SK-N-SH (cell line): ENCODE measurements at regions not wholly inside any gene's neighbourhood (a gene's known extent, or its start where the extent isn't known, plus 50 kb on each side); places are given as distances from the start of the nearest gene placed in this dataset.

Experiments
- CTCF ChIA-PET: fragments of 300-600, 350-600 bp; formaldehyde crosslinking; extraction: SDS; loops from one replicate; lab custom pipeline; 2021; lab: Yijun Ruan, JAX
- POLR2A ChIA-PET: fragments of 350-600 bp; sonication (Branson Sonifier 250); formaldehyde crosslinking; extraction: SDS; loops from one replicate; lab custom pipeline; 2020; ENCODE audit warnings: antibody characterized with exemption, inconsistent platforms; lab: Yijun Ruan, JAX
- DNase-seq: peaks from one replicate; pipeline ENCODE4 v3.0.0; 2012
- H2AFZ ChIP-seq: fragments of 200-600 bp; sonication (generic); 2 replicates; pipeline ENCODE4 v1.8.1; 2016; ENCODE audit warnings: antibody characterized with exemption, mild to moderate bottlenecking, low read depth
- H3F3A ChIP-seq: fragments of 200-600 bp; sonication (generic); replicated peaks from 2 replicates; pipeline ENCODE3; 2016; ENCODE audit warnings: antibody characterized with exemption, mild to moderate bottlenecking; ENCODE audit not compliant: insufficient read depth
- H3K27ac ChIP-seq, 2 experiments: fragments of 200-500 bp in 1 of 2; fragments of 200-600 bp in 1 of 2; sonication (Bioruptor generic) in 1 of 2; sonication (generic), shearing (Covaris generic) in 1 of 2; 2 replicates each; pipeline versions ENCODE4 v1.5.1 to v1.6.1; 2014 to 2016; ENCODE audit warnings: low read depth in 2 of 2, inconsistent platforms in 1 of 2, low read length in 1 of 2, mild to moderate bottlenecking in 1 of 2, mixed read lengths in 1 of 2
- H3K27me3 ChIP-seq: fragments of 200-600 bp; sonication (generic), shearing (Covaris generic); 2 replicates; pipeline ENCODE4 v1.6.1; 2016; ENCODE audit warnings: mixed run types; ENCODE audit not compliant: insufficient read depth
- H3K36me3 ChIP-seq, 2 experiments: fragments of 200-500 bp in 1 of 2; fragments of 200-600 bp in 1 of 2; sonication (Bioruptor generic) in 1 of 2; sonication (generic) in 1 of 2; replicated peaks in 1 of 2; 2 replicates each; pipeline versions ENCODE3 to v1.5.1; 2014 to 2016; ENCODE audit warnings: low read length in 1 of 2, mild to moderate bottlenecking in 1 of 2; ENCODE audit not compliant: insufficient read depth in 2 of 2, control insufficient read depth in 1 of 2
- H3K4me1 ChIP-seq, 2 experiments: fragments of 200-500 bp in 1 of 2; fragments of 200-600 bp in 1 of 2; sonication (Bioruptor generic) in 1 of 2; sonication (generic), shearing (Covaris generic) in 1 of 2; 2 replicates each; pipeline versions ENCODE4 v1.5.1 to v1.6.1; 2014 to 2016; ENCODE audit warnings: low read depth in 1 of 2, low read length in 1 of 2, mixed run types in 1 of 2; ENCODE audit not compliant: insufficient read depth in 2 of 2, control insufficient read depth in 1 of 2
- H3K4me2 ChIP-seq: fragments of 200-600 bp; sonication (generic), shearing (Covaris generic); 2 replicates; pipeline ENCODE4 v1.6.1; 2017; ENCODE audit warnings: mixed run types
- H3K4me3 ChIP-seq, 2 experiments: fragments of 200-500 bp in 1 of 2; fragments of 200-600 bp in 1 of 2; sonication (Bioruptor generic) in 1 of 2; sonication (generic), shearing (Covaris generic) in 1 of 2; 2 replicates each; pipeline versions ENCODE4 v1.5.1 to v1.8.1; 2014 to 2016; ENCODE audit warnings: low read depth in 2 of 2, inconsistent platforms in 1 of 2, low read length in 1 of 2, mild to moderate bottlenecking in 1 of 2, mixed read lengths in 1 of 2, moderate library complexity in 1 of 2
- H3K79me2 ChIP-seq: fragments of 200-600 bp; sonication (generic); 2 replicates; pipeline ENCODE4 v1.8.1; 2017; ENCODE audit warnings: mild to moderate bottlenecking; ENCODE audit not compliant: insufficient read depth
- H3K9ac ChIP-seq: fragments of 200-600 bp; sonication (generic); 2 replicates; pipeline ENCODE4 v1.6.1; 2017; ENCODE audit warnings: mixed run types
- H3K9me2 ChIP-seq: fragments of 200-600 bp; sonication (generic); 2 replicates; pipeline ENCODE4 v1.6.1; 2017; ENCODE audit warnings: mixed run types
- H3K9me3 ChIP-seq: fragments of 200-600 bp; sonication (generic); 2 replicates; pipeline ENCODE4 v1.6.1; 2017; ENCODE audit warnings: mixed run types, mild to moderate bottlenecking, moderate library complexity
- H4K20me1 ChIP-seq: fragments of 200-600 bp; sonication (generic); 2 replicates; pipeline ENCODE4 v1.6.1; 2017; ENCODE audit warnings: mild to moderate bottlenecking, mixed run types; ENCODE audit not compliant: insufficient read depth
- ELF1 ChIP-seq: IDR thresholded peaks from 2 replicates; pipeline ENCODE4 v1.4.0; 2012
- FOSL2 ChIP-seq: IDR thresholded peaks from 2 replicates; pipeline ENCODE4 v1.4.0; 2012; ENCODE audit warnings: low read depth, mild to moderate bottlenecking, moderate library complexity, borderline replicate concordance
- FOXM1 ChIP-seq: IDR thresholded peaks from 2 replicates; pipeline ENCODE4 v1.4.0; 2012; ENCODE audit warnings: low read depth, mild to moderate bottlenecking
- GABPA ChIP-seq: IDR thresholded peaks from 2 replicates; pipeline ENCODE4 v1.4.0; 2012; ENCODE audit warnings: low read depth, mild to moderate bottlenecking
- JUND ChIP-seq: IDR thresholded peaks from 2 replicates; pipeline ENCODE4 v1.4.0; 2012
- MXI1 ChIP-seq: IDR thresholded peaks from 2 replicates; pipeline ENCODE4 v1.6.1; 2012; ENCODE audit warnings: mild to moderate bottlenecking, low read depth, low read length, improper control_type of control experiment
- NFIC ChIP-seq: IDR thresholded peaks from 2 replicates; pipeline ENCODE4 v1.4.0; 2012; ENCODE audit warnings: borderline replicate concordance
- POLR2AphosphoS5 ChIP-seq: IDR thresholded peaks from 2 replicates; pipeline ENCODE4 v1.6.1; 2012; ENCODE audit warnings: low read depth, low read length
- RAD21 ChIP-seq: IDR thresholded peaks from 2 replicates; pipeline ENCODE4 v1.6.1; 2012; ENCODE audit warnings: mild to moderate bottlenecking, low read length
- RFX5 ChIP-seq: IDR thresholded peaks from 2 replicates; pipeline ENCODE4 v1.6.1; 2012; ENCODE audit warnings: mild to moderate bottlenecking, improper control_type of control experiment, low read length
- RXRA ChIP-seq: IDR thresholded peaks from 2 replicates; pipeline ENCODE4 v1.4.0; 2012; ENCODE audit warnings: low read depth, mild to moderate bottlenecking, borderline replicate concordance
- SIN3A ChIP-seq: IDR thresholded peaks from 2 replicates; pipeline ENCODE4 v1.6.1; 2012; ENCODE audit warnings: low read depth, mild to moderate bottlenecking, low read length, moderate library complexity, borderline replicate concordance
- SMC3 ChIP-seq: IDR thresholded peaks from 2 replicates; pipeline ENCODE4 v1.6.1; 2012; ENCODE audit warnings: low read depth, low read length, improper control_type of control experiment
- TAF1 ChIP-seq: IDR thresholded peaks from 2 replicates; pipeline ENCODE4 v1.6.1; 2012; ENCODE audit warnings: low read depth, mild to moderate bottlenecking, low read length, moderate library complexity, borderline replicate concordance
- TCF12 ChIP-seq: IDR thresholded peaks from 2 replicates; pipeline ENCODE4 v1.4.0; 2012
- WGBS: methylation state at CpG from one replicate; pipeline ENCODE4 v1.1.6; 2017; ENCODE audit warnings: low lambda C conversion rate; 5-methylcytosine and 5-hydroxymethylcytosine counted together
- TF ChIP-seq, protein P1 (sequence below): IDR thresholded peaks from 2 replicates; pipeline ENCODE4 v1.4.0; 2012; ENCODE audit warnings: low read depth, borderline replicate concordance
- TF ChIP-seq, protein P2 (sequence below): IDR thresholded peaks from 2 replicates; pipeline ENCODE4; 2012
- TF ChIP-seq, protein P3 (sequence below): fragments of 150-350 bp; IDR thresholded peaks from 2 replicates; pipeline ENCODE4 v1.6.1; 2016; ENCODE audit warnings: mild to moderate bottlenecking, low read depth, low read length
- TF ChIP-seq, protein P4 (sequence below): IDR thresholded peaks from 2 replicates; pipeline ENCODE4 v1.4.0; 2012; ENCODE audit warnings: low read depth
- TF ChIP-seq, protein P5 (sequence below): IDR thresholded peaks from 2 replicates; pipeline ENCODE4 v1.4.0; 2012; ENCODE audit warnings: low read depth, borderline replicate concordance
- TF ChIP-seq, protein P6 (sequence below): fragments of 150-350 bp; IDR thresholded peaks from 2 replicates; pipeline ENCODE4 v1.6.1; 2017; ENCODE audit warnings: antibody characterized with exemption, low read length, low read depth, borderline replicate concordance

DNA sequence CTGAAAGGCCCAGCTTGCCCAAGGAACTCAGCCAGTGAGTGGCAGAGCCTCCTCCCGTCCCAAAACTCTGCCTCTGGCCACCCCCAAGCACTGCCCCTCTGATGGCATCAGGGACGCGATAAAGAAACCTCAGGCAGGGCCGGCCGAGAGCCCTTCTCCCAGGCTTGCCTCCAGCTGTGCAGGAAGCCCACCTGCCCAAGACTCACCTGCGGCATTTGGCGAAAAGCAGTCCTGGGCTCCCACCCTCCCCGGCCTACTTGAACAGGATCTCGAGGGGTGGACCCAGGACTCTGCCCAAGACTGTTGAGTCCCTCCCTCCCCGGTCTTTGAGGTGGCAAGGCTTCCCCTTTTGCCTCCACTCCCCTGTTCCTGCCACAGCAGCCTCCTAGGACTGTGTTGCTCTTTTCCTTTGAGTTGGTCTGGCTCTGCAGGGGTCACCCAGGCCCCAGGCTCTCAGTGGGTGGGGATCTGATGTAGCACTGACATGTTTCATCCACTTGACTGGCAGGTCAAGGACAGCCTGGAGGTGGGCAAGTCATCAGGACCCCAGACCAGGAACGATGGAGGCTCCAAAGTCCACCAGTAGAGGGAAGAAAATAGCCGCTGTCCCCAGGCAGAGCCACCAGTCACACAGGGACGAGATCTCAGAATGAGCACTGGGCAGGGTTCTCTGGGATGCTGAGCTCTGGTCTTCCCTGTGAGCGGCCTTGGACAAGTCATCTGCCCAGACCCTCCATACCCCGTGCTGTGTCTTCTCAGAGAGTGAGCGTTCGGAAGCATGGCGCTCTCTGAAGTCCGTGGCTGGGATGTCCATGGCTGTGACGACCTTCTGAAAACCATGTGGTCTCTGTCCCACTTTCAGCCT, 111.0 kb upstream of the TNRC6C start:
- H3K4me1 ChIP-seq: peaks cover 0 to 9% of the 10 kb centered on the region in 2 experiments; a peak in 3 of 4 replicates
- no peak overlapping the region for H2AFZ ChIP-seq

DNA sequence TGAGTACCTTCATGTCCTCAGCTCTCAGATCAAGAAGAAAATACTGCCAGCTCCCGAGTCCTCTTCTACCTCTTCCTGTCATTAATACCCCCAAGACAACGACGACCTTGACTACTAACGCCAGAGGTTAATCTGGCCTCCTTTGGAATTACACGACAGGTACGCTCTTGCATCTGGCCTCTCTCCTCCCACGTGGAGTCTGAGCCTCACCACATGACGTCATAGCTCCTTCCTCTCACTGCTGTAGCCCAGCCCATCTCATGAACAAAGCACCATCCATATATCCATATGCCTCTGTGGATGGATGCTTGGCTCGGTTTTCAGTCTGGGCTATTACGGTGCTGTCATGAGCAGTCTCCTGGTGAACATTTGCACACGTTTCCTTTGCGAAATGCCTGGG, 110.2 kb upstream of the TNRC6C start:
- no peak overlapping the region for H3K9ac ChIP-seq
- no peak for TF ChIP-seq JUND
- no peak for TF ChIP-seq FOSL2
- no peak for TF ChIP-seq FOXM1
- TF ChIP-seq, protein P1, sequence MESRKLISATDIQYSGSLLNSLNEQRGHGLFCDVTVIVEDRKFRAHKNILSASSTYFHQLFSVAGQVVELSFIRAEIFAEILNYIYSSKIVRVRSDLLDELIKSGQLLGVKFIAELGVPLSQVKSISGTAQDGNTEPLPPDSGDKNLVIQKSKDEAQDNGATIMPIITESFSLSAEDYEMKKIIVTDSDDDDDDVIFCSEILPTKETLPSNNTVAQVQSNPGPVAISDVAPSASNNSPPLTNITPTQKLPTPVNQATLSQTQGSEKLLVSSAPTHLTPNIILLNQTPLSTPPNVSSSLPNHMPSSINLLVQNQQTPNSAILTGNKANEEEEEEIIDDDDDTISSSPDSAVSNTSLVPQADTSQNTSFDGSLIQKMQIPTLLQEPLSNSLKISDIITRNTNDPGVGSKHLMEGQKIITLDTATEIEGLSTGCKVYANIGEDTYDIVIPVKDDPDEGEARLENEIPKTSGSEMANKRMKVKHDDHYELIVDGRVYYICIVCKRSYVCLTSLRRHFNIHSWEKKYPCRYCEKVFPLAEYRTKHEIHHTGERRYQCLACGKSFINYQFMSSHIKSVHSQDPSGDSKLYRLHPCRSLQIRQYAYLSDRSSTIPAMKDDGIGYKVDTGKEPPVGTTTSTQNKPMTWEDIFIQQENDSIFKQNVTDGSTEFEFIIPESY: no peak
- TF ChIP-seq, protein P2, sequence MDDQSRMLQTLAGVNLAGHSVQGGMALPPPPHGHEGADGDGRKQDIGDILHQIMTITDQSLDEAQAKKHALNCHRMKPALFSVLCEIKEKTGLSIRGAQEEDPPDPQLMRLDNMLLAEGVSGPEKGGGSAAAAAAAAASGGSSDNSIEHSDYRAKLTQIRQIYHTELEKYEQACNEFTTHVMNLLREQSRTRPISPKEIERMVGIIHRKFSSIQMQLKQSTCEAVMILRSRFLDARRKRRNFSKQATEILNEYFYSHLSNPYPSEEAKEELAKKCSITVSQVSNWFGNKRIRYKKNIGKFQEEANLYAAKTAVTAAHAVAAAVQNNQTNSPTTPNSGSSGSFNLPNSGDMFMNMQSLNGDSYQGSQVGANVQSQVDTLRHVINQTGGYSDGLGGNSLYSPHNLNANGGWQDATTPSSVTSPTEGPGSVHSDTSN: no peak
- TF ChIP-seq, protein P3, sequence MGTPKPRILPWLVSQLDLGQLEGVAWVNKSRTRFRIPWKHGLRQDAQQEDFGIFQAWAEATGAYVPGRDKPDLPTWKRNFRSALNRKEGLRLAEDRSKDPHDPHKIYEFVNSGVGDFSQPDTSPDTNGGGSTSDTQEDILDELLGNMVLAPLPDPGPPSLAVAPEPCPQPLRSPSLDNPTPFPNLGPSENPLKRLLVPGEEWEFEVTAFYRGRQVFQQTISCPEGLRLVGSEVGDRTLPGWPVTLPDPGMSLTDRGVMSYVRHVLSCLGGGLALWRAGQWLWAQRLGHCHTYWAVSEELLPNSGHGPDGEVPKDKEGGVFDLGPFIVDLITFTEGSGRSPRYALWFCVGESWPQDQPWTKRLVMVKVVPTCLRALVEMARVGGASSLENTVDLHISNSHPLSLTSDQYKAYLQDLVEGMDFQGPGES: no peak
- no peak for TF ChIP-seq POLR2AphosphoS5
- TF ChIP-seq TCF12: no peak
- TF ChIP-seq MXI1: no peak
- TF ChIP-seq RFX5: no peak
- no peak for TF ChIP-seq SMC3
- no peak for TF ChIP-seq TAF1
- TF ChIP-seq, protein P4, sequence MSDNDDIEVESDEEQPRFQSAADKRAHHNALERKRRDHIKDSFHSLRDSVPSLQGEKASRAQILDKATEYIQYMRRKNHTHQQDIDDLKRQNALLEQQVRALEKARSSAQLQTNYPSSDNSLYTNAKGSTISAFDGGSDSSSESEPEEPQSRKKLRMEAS: no peak
- TF ChIP-seq, protein P5, sequence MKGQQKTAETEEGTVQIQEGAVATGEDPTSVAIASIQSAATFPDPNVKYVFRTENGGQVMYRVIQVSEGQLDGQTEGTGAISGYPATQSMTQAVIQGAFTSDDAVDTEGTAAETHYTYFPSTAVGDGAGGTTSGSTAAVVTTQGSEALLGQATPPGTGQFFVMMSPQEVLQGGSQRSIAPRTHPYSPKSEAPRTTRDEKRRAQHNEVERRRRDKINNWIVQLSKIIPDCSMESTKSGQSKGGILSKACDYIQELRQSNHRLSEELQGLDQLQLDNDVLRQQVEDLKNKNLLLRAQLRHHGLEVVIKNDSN: no peak
- TF ChIP-seq GABPA: no peak
- no peak for TF ChIP-seq RAD21
- no peak for TF ChIP-seq SIN3A
- no peak for TF ChIP-seq ELF1
- TF ChIP-seq, protein P6, sequence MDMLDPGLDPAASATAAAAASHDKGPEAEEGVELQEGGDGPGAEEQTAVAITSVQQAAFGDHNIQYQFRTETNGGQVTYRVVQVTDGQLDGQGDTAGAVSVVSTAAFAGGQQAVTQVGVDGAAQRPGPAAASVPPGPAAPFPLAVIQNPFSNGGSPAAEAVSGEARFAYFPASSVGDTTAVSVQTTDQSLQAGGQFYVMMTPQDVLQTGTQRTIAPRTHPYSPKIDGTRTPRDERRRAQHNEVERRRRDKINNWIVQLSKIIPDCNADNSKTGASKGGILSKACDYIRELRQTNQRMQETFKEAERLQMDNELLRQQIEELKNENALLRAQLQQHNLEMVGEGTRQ: no peak
- no peak for TF ChIP-seq RXRA
- ChIA-PET CTCF (interaction anchor here (1.0 kb wide), 1 partner anchor 165 kb away, joined by 4 read pairs; no protein-coding TSS in a partner anchor), POLR2A (no interaction called here)
- DNase-seq: no peak
- H3K9me2 ChIP-seq: no peaks in the 10 kb centered on the region
- 84% methylated on average over 12 of the region's 12 CpGs for WGBS
- no peak overlapping the region for H3K4me2 ChIP-seq
- H3K9me3 ChIP-seq: no peaks in the 10 kb centered on the region
- peaks cover 4 to 5% of the 10 kb centered on the region in 2 experiments; a peak in 3 of 4 replicates for H3K4me1 ChIP-seq
- H4K20me1 ChIP-seq: no peaks in the 10 kb centered on the region
- no peaks in the 10 kb centered on the region for H3K36me3 ChIP-seq
- H3F3A ChIP-seq: no peaks in the 10 kb centered on the region
- H3K79me2 ChIP-seq: no peaks in the 10 kb centered on the region
- H3K27ac ChIP-seq: no peak overlapping the region
- no peak overlapping the region for H2AFZ ChIP-seq
- no peak overlapping the region for H3K4me3 ChIP-seq
- H3K27me3 ChIP-seq: no peaks in the 10 kb centered on the region

More for the DNA sequence above, 111.0 kb upstream of the TNRC6C start:
- 69% methylated on average over 17 of the region's 20 CpGs for WGBS
- peaks cover 4% of the 10 kb centered on the region for H3F3A ChIP-seq
- H3K79me2 ChIP-seq: no peaks in the 10 kb centered on the region
- ChIA-PET POLR2A (no interaction called here), CTCF (interaction anchor here (1.0 kb wide), 2 partner anchors 31 to 166 kb away, joined by 3 to 4 read pairs; no protein-coding TSS in a partner anchor)
- TF ChIP-seq SMC3 (peak; percentile 7; the same call in 1 of the 2 replicates), RAD21 (peak; percentile 25; the same call in 1 of the 2 replicates), SIN3A (no peak), RXRA (no peak), NFIC (no peak)
- no peaks in the 10 kb centered on the region for H3K27me3 ChIP-seq
- no peak overlapping the region for H3K4me3 ChIP-seq
- H3K27ac ChIP-seq: no peak overlapping the region
- no peak overlapping the region for H3K4me2 ChIP-seq
- no peak overlapping the region for H3K9ac ChIP-seq
- H3K36me3 ChIP-seq: no peaks in the 10 kb centered on the region
- no peaks in the 10 kb centered on the region for H3K9me2 ChIP-seq
- no peaks in the 10 kb centered on the region for H3K9me3 ChIP-seq
- no peaks in the 10 kb centered on the region for H4K20me1 ChIP-seq
- no peak for DNase-seq
